MM.1S (cell line): ENCODE measurements at regions not wholly inside any gene's neighbourhood (a gene's known extent, or its start where the extent isn't known, plus 50 kb on each side); places are given as distances from the start of the nearest gene placed in this dataset.

Experiments used
- DNase-seq: peaks from one replicate; pipeline ENCODE4 v3.0.0-alpha.2; 2015
- H2AFZ ChIP-seq: fragments of 300-600 bp; sonication (generic); 2 replicates; pipeline ENCODE4 v1.6.0; 2016; ENCODE audit warnings: antibody characterized with exemption, low read length
- H3F3A ChIP-seq: fragments of 300-600 bp; sonication (generic); 2 replicates; pipeline ENCODE4 v1.6.1; 2016; ENCODE audit warnings: mild to moderate bottlenecking, antibody characterized with exemption, low read length, moderate library complexity, mixed read lengths; ENCODE audit not compliant: insufficient read depth
- H3K27ac ChIP-seq: fragments of 300-600 bp; sonication (generic); 2 replicates; pipeline ENCODE4 v1.5.1; 2016; ENCODE audit warnings: mild to moderate bottlenecking, low read length
- H3K27me3 ChIP-seq: fragments of 300-600 bp; sonication (generic); replicated peaks from 2 replicates; pipeline ENCODE4 v1.6.0; 2016; ENCODE audit warnings: low read length; ENCODE audit not compliant: insufficient read depth
- H3K36me3 ChIP-seq: fragments of 300-600 bp; sonication (generic); replicated peaks from 2 replicates; pipeline ENCODE4 v1.6.1; 2016; ENCODE audit warnings: mild to moderate bottlenecking, low read length, mixed read lengths; ENCODE audit not compliant: insufficient read depth
- H3K4me1 ChIP-seq: fragments of 300-600 bp; sonication (generic); 2 replicates; pipeline ENCODE4 v1.6.1; 2016; ENCODE audit warnings: low read length, mixed read lengths
- H3K4me2 ChIP-seq: fragments of 300-600 bp; sonication (generic); 2 replicates; pipeline ENCODE4 v1.6.0; 2016; ENCODE audit warnings: low read depth, low read length
- H3K4me3 ChIP-seq: fragments of 300-600 bp; sonication (generic); 2 replicates; pipeline ENCODE4 v1.5.1; 2016; ENCODE audit warnings: low read length, mixed read lengths
- H3K79me2 ChIP-seq: fragments of 300-600 bp; sonication (generic); 2 replicates; pipeline ENCODE4 v1.6.1; 2016; ENCODE audit warnings: mixed run types, low read length, mixed read lengths
- H3K9ac ChIP-seq: fragments of 300-600 bp; sonication (generic); 2 replicates; pipeline ENCODE4 v1.6.1; 2016; ENCODE audit warnings: low read length, mixed read lengths
- H3K9me2 ChIP-seq: fragments of 300-600 bp; sonication (generic); replicated peaks from 2 replicates; pipeline ENCODE4 v1.6.1; 2016; ENCODE audit warnings: mild to moderate bottlenecking, low read length, mixed read lengths; ENCODE audit not compliant: insufficient read depth
- H3K9me3 ChIP-seq: fragments of 300-600 bp; sonication (generic); replicated peaks from 2 replicates; pipeline ENCODE4 v1.6.1; 2016; ENCODE audit warnings: mild to moderate bottlenecking, low read length, mixed read lengths; ENCODE audit not compliant: insufficient read depth
- H4K20me1 ChIP-seq: fragments of 300-600 bp; sonication (generic); 2 replicates; pipeline ENCODE4 v1.6.1; 2016; ENCODE audit warnings: mild to moderate bottlenecking, low read length, moderate library complexity, mixed read lengths; ENCODE audit not compliant: insufficient read depth
- EZH2 ChIP-seq: fragments of 300-600 bp; sonication (generic); optimal IDR thresholded peaks from 2 replicates; pipeline ENCODE3; 2017; ENCODE audit warnings: low read depth, mild to moderate bottlenecking, antibody characterized with exemption, low read length, mixed read lengths
- EZH2phosphoT487 ChIP-seq: fragments of 300-600 bp; sonication (generic); IDR thresholded peaks from 2 replicates; pipeline ENCODE4 v1.6.1; 2018; ENCODE audit warnings: antibody characterized with exemption, low read length
- TF ChIP-seq, protein P1 (sequence below): fragments of 300-600 bp; sonication (generic); IDR thresholded peaks from 2 replicates; pipeline ENCODE4 v1.5.1; 2016; ENCODE audit warnings: antibody characterized with exemption, low read length, mixed read lengths

DNA sequence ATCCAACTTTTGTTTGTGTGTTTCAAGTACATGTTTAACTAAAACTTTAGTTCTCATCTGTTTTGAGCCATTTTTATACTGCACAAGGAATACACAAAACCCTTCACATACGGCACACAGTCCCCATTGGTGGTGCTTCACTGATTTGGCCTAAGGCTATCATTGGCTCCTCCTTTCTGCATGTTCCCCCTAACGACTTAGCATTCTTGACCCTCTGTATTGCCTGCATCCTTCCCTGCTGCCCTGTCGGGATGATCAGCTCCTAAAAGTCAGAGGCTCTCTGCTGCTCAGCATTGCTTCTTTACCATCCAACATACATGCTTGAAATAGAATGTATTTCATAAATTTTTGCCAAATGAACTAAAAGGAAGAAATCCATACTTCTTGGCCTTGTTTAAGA lies 111.4 kb upstream of the ABCB5 start:
- Histone ChIP-seq H3K4me2 (no peak overlapping the region), H3K9me2 (no peaks in the 10 kb centered on the region), H3K9me3 (no peaks in the 10 kb centered on the region), H3K36me3 (no peaks in the 10 kb centered on the region), H3K27ac (no peak overlapping the region), H2AFZ (0 out of 2 replicates have a peak overlapping the region, but pooled peaks have one; percentile 10), H3K4me3 (no peak overlapping the region), H3K27me3 (no peaks in the 10 kb centered on the region), H3K79me2 (no peaks in the 10 kb centered on the region), H3F3A (no peaks in the 10 kb centered on the region), H3K9ac (no peak overlapping the region), H3K4me1 (no peaks in the 10 kb centered on the region), H4K20me1 (no peaks in the 10 kb centered on the region)
- DNase-seq: no peak
- no peak for TF ChIP-seq EZH2phosphoT487
- TF ChIP-seq, protein P1, sequence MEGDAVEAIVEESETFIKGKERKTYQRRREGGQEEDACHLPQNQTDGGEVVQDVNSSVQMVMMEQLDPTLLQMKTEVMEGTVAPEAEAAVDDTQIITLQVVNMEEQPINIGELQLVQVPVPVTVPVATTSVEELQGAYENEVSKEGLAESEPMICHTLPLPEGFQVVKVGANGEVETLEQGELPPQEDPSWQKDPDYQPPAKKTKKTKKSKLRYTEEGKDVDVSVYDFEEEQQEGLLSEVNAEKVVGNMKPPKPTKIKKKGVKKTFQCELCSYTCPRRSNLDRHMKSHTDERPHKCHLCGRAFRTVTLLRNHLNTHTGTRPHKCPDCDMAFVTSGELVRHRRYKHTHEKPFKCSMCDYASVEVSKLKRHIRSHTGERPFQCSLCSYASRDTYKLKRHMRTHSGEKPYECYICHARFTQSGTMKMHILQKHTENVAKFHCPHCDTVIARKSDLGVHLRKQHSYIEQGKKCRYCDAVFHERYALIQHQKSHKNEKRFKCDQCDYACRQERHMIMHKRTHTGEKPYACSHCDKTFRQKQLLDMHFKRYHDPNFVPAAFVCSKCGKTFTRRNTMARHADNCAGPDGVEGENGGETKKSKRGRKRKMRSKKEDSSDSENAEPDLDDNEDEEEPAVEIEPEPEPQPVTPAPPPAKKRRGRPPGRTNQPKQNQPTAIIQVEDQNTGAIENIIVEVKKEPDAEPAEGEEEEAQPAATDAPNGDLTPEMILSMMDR: no peak
- TF ChIP-seq EZH2: no peak

DNA sequence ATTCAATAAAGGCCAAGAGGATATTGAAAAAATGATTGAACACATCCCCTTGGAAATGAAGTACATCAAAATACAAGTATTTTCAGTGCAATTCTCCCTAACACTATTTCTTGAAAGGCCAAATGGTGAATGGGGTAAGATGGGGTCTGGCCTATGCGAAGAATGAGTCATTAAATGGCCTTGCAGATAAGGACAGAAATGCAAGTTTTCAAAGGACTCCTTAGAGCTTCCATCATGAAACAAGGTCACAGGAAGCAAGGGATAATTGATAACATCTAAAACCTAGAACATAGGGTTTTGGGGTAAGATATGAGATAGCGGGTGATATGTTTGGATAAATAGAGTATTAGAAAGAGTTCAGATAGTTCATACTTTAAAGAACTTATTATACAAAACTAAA lies 109.3 kb upstream of the ABCB5 start:
- Histone ChIP-seq H3K27me3 (no peaks in the 10 kb centered on the region), H4K20me1 (no peaks in the 10 kb centered on the region), H3K27ac (no peak overlapping the region), H3F3A (no peaks in the 10 kb centered on the region), H3K79me2 (no peaks in the 10 kb centered on the region), H3K9me2 (no peaks in the 10 kb centered on the region), H3K9me3 (no peaks in the 10 kb centered on the region), H3K4me2 (no peak overlapping the region), H3K4me3 (no peak overlapping the region), H2AFZ (no peak overlapping the region), H3K36me3 (no peaks in the 10 kb centered on the region), H3K9ac (no peak overlapping the region), H3K4me1 (no peaks in the 10 kb centered on the region)
- DNase-seq: no peak
- TF ChIP-seq, protein P1: no peak

DNA sequence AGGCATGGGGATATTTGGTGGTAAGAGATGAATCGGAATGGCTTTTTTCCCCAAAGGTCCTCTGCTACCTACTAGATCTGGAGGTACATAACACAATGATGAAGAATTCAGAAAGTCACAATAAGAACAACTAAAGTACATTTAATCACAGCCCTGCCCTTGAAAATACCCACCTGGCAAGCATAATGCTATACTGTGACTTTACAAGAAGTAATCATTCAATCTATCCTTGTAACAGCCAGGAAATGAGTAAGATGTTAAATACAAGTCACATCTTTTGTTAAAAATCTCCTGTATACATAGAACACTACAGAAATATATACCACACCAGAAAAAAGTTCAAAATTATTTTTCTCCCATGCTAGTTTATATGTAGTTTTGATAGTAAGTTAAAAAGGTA lies 108.3 kb upstream of the ABCB5 start:
- H4K20me1 ChIP-seq: no peaks in the 10 kb centered on the region
- H3K9ac ChIP-seq: no peak overlapping the region
- H3K79me2 ChIP-seq: no peaks in the 10 kb centered on the region
- no peaks in the 10 kb centered on the region for H3K4me1 ChIP-seq
- no peaks in the 10 kb centered on the region for H3F3A ChIP-seq
- no peak overlapping the region for H3K4me3 ChIP-seq
- no peaks in the 10 kb centered on the region for H3K27me3 ChIP-seq
- H3K4me2 ChIP-seq: no peak overlapping the region
- no peaks in the 10 kb centered on the region for H3K36me3 ChIP-seq
- H2AFZ ChIP-seq: no peak overlapping the region
- no peaks in the 10 kb centered on the region for H3K9me2 ChIP-seq
- no peak overlapping the region for H3K27ac ChIP-seq
- no peak for DNase-seq
- H3K9me3 ChIP-seq: no peaks in the 10 kb centered on the region
- TF ChIP-seq EZH2phosphoT487 (no peak), EZH2 (no peak)
- TF ChIP-seq, protein P1: no peak
